NCI-H187 (cell line): ENCODE measurements at regions not wholly inside any gene's neighbourhood (a gene's known extent, or its start where the extent isn't known, plus 50 kb on each side); places are given as distances from the start of the nearest gene placed in this dataset.

Experiments
- DNase-seq, 2 experiments: peaks; one replicate each; lab custom pipeline; 2025; lab: John Stamatoyannopoulos, UW

DNA sequence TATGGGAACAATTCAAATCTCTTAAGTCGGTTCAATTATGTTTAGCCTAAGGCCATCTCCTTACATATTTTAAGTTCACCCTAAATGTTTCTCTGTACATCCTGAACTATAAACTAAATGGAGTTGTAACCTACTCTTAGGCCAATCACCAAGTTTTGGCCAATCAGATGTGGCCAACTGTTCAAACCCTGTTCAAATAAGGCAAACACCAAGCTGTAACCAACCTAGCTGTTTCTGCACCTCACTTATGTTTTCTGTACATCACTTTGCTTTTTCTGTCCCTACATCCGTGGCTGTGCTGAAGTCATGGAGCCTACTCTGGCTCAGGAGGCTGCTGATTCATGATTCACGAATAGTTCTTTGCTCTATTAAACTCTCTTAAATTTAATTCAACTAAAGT, 165.3 kb downstream of the GASK1B start:
- DNase-seq: no peak

DNA sequence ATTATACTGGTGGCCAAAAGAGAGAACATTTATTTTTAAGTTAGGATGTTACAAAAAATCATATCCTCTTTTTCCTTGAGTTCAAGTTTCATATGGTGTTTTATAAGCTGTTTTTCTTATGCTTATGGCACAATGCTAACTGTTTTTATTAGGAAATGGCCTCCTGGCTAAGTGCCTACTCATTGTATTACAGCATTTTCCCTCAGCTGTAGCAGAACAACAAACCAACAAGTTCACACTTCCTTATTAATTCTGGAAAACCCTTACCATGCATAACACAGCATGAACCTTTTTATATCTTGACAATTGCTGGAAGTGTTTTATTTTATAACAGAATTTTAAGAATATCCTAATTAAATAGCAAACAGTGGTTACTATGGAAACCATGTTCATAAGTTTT, 165.8 kb downstream of the GASK1B start:
- no peak for DNase-seq

DNA sequence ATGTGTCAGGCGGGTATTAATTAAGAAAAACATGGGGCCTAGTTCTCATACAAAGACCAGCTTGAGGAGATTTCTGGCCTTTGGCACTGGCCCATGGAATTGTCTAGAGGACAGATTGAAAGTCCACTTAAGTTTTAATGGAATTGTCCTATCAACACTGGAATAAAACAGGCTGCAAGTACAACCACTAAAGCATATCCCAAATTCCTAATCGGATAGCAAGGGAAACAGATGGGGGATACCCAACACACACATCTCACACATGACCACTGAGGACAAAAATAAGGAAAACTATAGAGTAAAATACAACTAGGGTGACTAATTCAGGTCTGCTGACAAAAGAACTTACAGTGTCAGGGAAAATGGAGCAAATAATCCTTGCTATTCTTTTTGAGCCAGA, 167.8 kb downstream of the GASK1B start:
- DNase-seq: no peak

DNA sequence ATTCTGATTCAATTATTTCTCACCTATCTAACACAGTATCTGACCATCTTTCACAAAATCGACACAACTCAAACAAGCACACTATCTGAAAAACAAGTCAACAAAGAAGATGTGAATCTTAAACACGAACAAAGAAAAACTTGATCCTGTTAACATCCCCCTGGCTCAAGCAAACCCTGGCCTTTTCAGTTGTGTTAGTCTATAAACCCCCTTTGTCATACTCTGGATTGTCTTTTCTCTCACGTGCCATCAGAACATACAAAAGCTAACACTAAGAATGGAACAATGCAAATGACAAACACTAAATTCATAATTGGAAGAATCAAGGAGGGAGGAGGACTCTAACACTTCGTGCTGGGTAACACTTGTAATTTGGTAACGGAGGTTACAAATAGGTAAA, 168.7 kb downstream of the GASK1B start:
- DNase-seq: no peak

DNA sequence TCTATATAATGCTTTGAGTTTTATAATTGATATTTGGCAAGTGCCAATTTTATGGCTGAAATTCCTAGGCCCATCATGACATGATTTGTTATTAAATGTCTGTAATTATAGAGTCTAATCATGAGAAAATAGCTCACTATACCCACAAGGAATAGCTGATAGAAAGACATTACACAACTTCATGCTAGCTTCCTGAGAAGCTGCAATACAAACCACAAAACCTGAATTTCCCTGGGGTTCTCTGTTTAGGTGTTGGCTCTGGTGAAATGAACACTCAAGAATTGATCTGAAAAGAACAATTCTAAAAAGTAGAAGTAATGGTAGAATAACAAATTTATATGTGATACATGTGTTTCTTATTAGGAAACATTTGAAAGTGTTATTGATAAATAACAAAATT, 169.6 kb downstream of the GASK1B start:
- no peak for DNase-seq

DNA sequence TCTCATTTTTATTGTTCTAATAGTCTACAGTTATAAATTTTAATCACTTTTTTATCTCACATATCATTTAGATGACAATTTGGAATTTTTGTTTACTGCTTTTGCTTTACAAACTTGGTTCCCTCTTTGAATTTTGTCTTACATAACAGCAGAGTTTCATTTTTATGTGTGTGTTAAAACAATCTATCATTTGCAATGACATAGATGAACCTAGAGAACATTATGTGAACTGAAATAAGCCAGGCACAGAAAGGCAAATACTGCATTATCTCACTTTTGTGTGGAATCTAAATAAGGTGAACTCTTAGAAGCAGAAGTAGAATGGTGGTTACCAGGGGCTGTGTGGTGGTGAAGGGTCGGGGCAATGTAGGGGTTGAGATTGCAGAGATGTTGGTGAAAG, 170.7 kb downstream of the GASK1B start:
- DNase-seq: no peak

DNA sequence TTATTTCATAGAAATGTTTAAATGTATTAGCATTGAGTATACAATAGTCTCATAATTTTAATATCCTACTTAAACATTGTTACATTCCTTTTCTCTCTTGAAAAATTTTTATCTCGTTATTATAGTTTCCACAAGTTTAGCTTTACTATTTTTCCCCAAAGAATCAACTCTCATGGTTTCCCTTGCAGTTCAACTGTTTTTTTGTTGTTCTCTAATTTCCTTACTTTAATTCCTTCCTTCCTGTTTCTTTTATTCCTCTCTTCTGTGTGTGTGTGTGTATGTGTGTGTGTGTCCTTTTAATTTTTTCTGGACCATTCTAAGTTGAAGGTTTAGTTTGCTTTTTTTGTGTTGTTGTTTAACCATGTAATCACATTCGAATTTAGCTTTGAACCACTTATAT, 171.1 kb downstream of the GASK1B start:
- DNase-seq: no peak

DNA sequence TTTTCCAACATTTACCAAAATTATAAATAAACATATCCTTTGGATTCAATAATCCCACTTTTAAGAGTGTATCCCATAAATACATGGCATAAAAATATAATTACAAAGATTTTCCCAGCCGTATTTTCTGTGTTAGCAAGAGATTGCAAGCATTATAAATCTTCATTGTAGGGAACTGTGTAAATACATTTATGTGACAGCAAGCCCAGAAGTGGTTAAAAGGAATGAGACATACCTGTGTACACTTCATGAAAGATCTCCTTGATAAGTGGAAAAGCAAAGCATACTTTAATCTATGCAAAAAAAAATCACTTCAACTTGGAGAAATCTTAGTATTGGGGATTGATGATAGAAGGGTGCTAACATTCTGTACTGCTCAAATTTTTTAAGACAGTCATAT, 173.1 kb downstream of the GASK1B start:
- no peak for DNase-seq

DNA sequence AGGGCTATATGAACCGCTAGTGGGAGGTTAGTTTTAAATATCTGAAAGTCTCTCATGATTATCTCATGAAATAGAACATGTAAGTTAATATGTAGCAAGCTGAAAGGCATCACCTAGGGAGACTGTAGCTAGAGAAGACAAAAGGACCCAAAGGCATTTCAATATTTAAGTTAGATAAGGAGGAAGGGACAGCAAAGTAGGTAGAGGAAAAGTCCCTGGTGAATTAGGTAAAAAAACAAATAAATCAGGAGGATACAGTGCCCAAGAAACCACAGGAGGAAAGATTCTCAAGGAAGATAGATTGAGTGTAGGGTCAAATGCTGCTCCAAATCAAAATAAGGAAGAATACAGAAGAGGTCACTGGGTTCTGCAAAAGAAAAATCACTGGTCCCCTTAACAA, 175.5 kb downstream of the GASK1B start:
- DNase-seq: no peak

DNA sequence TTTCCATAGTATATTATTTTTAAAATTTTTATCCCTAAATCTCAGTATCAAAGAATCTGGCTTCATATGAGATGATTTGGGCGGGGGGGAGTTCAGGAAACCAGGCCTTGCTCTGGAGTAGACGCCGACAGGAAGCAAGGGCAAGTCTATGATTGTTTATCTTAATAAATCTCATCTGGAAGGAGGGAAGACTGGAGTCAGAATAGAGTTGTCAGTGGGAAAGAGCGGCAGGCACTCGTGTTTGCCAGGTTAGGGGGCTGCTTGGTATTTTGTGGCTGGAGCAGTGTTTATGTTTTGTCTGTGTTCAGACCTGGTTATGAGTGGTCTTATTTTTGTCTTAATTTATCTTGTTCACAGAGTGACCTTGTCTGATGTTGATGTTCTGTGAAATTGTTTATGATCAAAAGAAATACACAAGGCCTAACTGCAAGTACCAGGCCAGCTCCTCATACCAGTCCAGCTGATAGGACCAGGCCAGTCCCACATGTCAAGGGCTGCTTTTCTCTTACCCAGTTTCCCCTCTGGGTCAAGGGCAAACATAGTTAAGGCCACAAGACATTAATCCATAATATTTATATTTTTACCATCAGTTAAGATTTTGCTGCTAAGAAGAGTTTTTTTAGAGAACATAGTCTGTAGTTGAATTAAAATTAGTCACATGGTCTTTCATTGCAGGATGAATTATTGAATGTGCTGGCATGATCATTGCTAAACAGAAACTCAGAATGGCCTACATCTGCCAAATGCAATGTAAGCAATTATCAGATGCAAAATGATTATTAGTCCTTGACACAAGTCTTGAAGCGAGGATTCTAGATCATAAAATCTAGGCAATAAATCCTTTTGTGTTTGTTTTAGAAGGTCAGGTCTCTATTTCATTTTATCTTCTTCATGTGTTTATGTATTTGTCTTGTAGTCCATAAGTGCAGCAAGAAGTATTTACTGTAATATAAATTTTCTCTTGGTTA, 176.5 kb downstream of the GASK1B start:
- no peak for DNase-seq

DNA sequence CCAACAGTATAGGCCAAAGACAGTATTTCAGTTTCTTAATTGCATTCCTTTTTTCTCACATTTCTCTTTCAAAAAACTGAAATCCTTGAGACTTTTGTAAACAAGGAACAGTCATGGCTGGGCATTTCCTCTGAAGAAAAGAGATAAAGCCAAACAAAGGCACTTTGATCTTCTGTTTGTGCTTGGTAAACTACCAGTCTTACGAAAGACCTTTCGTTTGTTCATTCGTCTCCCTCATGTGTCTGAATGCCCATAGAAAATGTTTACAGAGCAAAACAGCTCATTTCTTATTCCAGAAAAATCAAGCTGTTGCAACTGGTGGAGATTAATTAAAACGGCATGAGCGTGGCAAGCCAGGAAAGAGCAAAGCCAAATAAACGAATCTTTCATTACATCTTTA, 178.0 kb downstream of the GASK1B start:
- no peak for DNase-seq

DNA sequence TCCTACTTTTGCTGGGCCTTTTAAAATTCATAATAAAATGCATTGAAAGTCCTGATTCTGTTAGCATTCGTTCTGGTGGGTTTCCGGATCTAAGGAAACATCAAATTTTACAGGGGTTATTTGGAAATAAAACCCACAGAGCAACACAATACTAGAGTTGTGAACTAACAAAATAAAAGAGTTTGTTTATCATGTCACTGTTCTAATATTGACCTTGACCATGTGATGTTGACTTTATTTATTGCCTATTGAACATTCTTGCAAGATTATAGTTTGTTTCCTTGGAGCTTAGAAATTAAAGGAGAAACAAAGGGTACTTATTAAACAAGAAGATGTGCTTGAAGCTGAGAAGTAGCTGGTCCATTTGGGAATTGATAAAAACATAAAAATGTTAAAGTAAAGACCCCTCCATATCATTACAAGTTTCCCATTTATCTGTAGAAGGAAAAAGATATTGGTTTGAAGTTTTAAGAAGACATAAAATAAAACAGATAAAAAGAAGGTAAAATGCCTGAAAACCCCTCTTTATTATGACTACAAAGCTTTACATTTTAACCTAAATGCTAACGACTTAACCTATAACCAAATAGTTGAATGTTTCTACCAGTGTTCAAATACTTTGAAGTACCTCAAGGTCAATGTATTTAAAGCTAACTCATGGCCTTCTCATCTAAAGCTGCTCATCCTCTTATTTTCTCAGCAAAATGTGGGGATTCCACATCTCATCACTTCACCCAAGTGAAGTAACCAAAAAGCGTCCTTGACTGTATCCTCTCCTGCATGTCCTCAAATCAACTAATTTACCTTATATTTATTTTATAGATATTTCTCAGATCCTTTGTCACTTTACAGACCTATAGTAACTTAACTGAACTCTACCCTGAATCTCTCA, 179.6 kb downstream of the GASK1B start:
- no peak for DNase-seq

DNA sequence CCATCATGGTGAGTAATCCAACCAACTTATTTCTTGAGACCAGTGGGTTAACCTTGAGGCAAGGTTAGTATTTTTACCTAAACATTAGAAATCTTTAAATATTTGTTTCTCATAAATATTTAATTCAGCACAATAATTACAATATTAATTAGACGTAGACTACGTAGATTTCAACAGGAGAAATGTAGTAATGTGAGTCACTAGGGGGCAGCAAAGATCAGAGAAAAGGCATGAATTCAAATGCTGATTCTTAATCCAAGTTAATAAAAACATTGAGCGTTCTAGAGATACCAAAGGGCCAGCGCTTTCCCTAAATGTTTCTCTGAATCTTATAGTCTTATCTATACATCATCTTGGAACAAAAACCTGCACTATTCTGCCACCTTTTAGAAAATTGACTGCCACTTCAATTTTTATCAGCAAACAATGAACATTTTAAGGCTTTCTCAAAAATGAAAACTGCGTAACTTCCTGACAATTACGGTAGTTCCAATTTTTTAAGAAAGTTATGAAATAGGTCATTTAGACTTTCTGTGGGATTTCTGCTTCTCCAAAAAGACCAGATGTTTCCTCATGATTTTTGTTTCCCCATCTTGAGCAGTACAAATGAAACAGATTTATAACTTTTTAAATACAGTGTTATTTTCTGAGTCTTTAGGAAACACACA, 180.7 kb downstream of the GASK1B start:
- DNase-seq: no peak

DNA sequence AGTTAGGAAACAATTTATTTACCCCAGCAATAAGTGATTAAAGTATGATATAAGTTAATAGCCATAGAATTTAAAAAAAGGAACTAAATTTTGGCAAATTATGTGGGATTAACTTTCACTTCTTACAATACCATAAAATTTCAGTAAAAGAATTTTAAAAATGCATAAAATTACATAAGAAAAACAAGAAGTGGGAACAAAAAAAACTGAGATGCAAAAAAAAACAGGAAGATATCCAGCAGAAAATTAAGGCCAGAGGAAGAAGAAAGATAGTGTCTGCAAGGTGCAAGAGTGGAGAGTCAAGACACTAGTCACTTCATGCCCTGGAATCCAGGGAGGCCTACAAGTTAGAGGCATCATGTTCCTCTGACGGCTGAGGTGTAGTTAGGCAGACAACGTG, 184.2 kb downstream of the GASK1B start:
- no peak for DNase-seq

DNA sequence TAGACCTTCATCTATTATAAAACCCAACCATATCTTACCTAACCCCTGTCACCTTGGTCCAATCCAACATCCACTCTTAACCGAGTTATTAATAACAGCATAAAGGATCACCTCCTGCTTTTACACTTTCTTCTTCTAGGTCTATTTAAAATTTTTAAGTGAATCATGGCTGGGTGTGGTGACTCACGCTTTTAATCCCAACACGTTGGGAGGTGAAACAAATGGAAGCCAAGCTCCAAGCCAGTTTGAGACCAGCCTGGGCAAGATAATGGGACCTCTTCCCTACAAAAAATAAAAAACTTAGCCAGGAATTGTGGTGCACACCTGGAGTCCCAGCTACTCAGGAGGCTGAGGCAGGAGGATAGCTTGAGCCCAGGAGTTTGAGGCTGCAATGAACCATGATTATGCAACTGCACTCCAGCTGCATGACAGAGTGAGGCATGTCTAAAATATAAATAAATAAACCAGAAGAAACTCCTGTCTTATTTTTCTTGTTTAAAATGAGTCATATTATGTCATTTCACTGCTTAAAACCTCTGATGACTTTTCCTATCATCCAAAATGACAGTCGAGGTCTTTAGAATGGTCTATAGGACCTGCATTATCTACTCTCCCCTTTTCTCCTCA, 188.4 kb downstream of the GASK1B start:
- no peak for DNase-seq

DNA sequence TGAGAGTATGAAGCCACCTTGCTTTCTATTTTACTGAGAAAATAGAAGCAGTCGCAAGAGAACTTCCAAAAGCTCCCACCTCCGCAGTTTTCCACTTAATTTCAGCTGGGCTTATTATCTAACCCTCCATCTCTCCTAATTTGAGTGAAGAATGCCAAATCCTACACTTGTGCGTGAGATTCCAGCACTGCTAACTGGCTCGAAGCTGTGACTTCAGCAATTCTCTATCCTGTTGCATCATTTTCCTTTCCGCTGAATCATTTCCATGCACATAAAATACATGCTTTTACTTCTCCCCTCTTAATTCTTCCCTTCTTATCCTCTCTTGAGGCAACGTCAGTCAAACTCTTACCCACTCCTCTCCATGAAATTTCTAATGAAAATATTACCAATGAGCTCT, 189.5 kb downstream of the GASK1B start:
- no peak for DNase-seq

DNA sequence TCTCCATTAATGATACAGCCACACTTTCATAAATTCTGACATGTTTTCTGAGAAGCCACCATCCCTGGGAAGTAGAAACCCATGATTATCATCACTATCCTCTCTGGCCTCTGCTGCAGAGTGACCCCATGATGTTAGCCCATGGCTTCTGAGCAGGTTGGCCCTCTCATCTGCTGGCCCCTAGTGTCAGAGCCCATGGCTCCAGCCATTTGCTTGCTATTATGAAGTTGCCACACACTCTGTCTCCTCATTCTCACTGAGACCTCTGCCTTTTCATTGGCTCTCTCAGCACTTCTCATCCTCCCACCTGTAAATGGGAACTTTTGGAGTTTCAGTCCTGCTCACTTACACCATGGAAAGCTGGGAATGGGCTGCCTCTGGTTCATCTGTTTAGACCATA, 192.7 kb downstream of the GASK1B start:
- no peak for DNase-seq

DNA sequence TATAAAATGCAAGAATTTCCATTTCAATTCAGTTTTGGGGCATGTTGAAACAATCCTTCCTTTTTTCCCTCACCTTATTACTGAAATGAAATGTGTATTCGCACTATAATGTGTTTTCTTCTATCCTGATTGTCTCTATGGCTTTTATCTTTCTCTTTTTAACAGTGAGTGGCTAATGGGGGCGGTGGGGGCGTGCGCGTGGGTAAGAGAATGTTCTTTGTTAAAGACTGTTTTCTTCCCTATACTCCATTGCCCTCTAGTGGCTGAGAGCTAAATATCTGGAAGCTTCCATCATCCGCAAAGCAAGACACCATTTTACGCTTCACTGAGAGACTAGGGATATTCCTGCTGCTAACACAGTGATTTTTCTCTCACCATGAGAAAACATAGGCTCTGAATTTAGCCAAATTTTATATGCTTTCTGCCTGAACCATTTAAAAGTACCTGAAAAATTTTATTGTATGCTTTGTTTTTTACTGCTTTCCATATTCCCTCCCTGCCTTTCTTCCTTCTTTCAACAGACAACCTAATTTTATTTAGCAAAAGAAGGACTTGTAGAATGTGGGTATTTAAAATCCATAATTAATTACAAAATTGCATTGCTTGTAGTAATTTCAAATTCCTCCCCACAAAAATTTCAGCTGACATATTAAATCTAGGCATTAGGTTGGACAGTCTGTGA, 194.0 kb downstream of the GASK1B start:
- DNase-seq: peak in 1 of 2 experiments; percentile 43

DNA sequence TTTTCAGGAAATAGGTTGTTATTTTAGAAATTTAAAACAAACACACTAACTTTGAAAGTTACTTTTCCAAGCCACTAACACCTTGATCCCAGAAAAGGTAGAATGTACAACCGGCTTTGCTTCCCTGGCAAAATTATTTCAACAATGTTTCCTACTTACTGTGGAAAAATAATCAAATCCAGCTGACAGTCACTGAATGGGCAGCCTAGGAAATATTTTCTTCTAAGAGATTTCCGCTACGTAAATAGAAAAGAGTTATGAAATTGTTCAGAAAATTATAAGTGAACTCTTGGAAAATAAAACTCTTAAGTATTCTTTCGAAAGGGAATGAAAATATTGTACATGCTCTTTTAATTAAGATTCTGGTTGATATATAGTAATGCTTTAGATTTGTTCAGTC, 195.7 kb downstream of the GASK1B start:
- DNase-seq: no peak

DNA sequence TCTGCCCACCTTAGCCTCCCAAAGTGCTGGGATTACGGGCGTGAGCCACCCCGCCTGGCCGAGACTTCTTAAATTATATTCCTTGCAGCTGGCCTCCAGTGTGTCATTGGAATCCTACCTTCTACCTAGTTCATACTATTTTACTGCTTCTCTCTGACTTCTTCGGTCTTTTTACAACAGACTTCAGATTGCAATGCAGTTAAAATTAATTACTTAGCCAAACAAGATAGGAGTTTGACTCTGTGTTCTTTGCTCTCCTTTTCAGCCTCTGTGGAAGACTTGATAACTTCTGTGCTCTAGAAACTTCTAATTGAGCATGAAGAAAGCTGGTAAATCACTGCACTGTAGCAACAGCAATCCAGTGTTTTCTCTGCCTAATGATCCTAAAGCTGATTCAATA, 199.5 kb downstream of the GASK1B start:
- DNase-seq: no peak

DNA sequence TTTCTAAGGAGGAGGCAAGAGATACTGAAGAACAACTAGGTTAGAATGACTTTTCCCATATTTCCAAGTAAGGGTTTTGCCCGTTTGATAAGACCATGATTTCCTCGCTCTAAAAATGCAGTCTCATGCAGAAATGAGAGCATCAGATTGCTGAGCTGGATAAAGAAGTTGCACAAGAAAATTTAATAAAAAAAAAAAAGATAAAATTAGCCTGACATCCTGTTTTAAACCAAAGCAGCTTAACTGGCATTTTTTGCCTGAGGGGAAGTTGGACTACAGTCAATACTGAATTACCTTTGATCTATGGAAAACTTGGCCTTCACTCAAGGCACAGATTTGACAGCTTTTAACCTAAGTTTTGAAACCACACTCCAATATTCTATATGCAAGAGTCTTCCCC, 208.4 kb downstream of the GASK1B start:
- DNase-seq: no peak
